OCI-LY7 (cell line): ENCODE measurements at regions not wholly inside any gene's neighbourhood (a gene's known extent, or its start where the extent isn't known, plus 50 kb on each side); places are given as distances from the start of the nearest gene placed in this dataset.

Source experiments
- BruUV-seq: library from RNA; stranded (reverse); fragments of 400-500 nt; replicated peaks from 2 replicates; lab custom pipeline; 2021; lab: Mats Ljungman, UMichigan
- CTCF ChIA-PET: fragments of 300-600 bp; sonication (Branson Sonifier 250); formaldehyde crosslinking; loops from one replicate; lab custom pipeline; 2022; ENCODE audit warnings: antibody characterized with exemption; ENCODE audit not compliant: unreplicated experiment; lab: Charles Lee
- POLR2A ChIA-PET: fragments of 300-600 bp; sonication (Branson Sonifier 250); formaldehyde crosslinking; loops from one replicate; lab custom pipeline; 2022; ENCODE audit warnings: antibody characterized with exemption; lab: Charles Lee
- DNase-seq: peaks from one replicate; pipeline ENCODE4 v3.0.0-alpha.2; 2015; ENCODE audit warnings: low spot score
- H2AFZ ChIP-seq: fragments of 200-600 bp; sonication (generic), shearing (Covaris generic); 2 replicates; pipeline ENCODE4 v1.6.1; 2014; ENCODE audit warnings: mild to moderate bottlenecking, antibody characterized with exemption, low read length, moderate library complexity
- H3K27ac ChIP-seq: fragments of 200-600 bp; sonication (generic); 2 replicates; pipeline ENCODE4 v1.5.1; 2014; ENCODE audit warnings: mixed run types, low read depth, mild to moderate bottlenecking, moderate library complexity, low read length, inconsistent platforms; ENCODE audit not compliant: poor library complexity, severe bottlenecking
- H3K36me3 ChIP-seq: fragments of 200-600 bp; sonication (generic); 2 replicates; pipeline ENCODE4 v1.6.1; 2014; ENCODE audit warnings: mild to moderate bottlenecking, antibody characterized with exemption, low read length, moderate library complexity, mixed read lengths; ENCODE audit not compliant: insufficient read depth
- H3K4me1 ChIP-seq: fragments of 200-600 bp; sonication (generic); 2 replicates; pipeline ENCODE4 v1.5.1; 2014; ENCODE audit warnings: mild to moderate bottlenecking, low read length; ENCODE audit not compliant: insufficient read depth, poor library complexity, severe bottlenecking
- H3K4me2 ChIP-seq: fragments of 200-600 bp; sonication (generic); 2 replicates; pipeline ENCODE4 v1.6.1; 2014; ENCODE audit warnings: mild to moderate bottlenecking, low read length
- H3K4me3 ChIP-seq: fragments of 200-600 bp; sonication (generic); 2 replicates; pipeline ENCODE4 v1.5.1; 2014; ENCODE audit warnings: mild to moderate bottlenecking, low read depth, low read length; ENCODE audit not compliant: poor library complexity, severe bottlenecking
- H3K79me2 ChIP-seq: fragments of 200-600 bp; sonication (generic); 2 replicates; pipeline ENCODE4 v1.6.1; 2016; ENCODE audit warnings: low read depth, mild to moderate bottlenecking, low read length, moderate library complexity, mixed read lengths; ENCODE audit not compliant: insufficient read depth
- H3K9me2 ChIP-seq: fragments of 200-600 bp; sonication (generic); 2 replicates; pipeline ENCODE4 v1.6.1; 2016; ENCODE audit warnings: mild to moderate bottlenecking, low read length, mixed read lengths; ENCODE audit not compliant: insufficient read depth
- H3K9me3 ChIP-seq: fragments of 200-600 bp; sonication (generic); 2 replicates; pipeline ENCODE4 v1.6.1; 2014; ENCODE audit warnings: mild to moderate bottlenecking, mixed run types, low read length, mixed read lengths
- H4K20me1 ChIP-seq: fragments of 200-600 bp; sonication (generic); 2 replicates; pipeline ENCODE4 v1.6.1; 2014; ENCODE audit warnings: mild to moderate bottlenecking, antibody characterized with exemption, low read length, moderate library complexity, mixed read lengths; ENCODE audit not compliant: insufficient read depth
- CTCF ChIP-seq: fragments of 200-600 bp; sonication (generic); conservative IDR thresholded peaks from 2 replicates; pipeline ENCODE4 v1.5.1; 2014; ENCODE audit warnings: mild to moderate bottlenecking, antibody characterized with exemption, low read length, moderate library complexity, mixed read lengths
- EZH2phosphoT487 ChIP-seq: fragments of 200-600 bp; sonication (generic); IDR thresholded peaks from 2 replicates; pipeline ENCODE4 v1.6.1; 2018; ENCODE audit warnings: low read depth, borderline replicate concordance, mild to moderate bottlenecking, mixed run types, antibody characterized with exemption, low read length, moderate library complexity, mixed read lengths
- intact Hi-C: fragments of 100-400 bp; cut with micrococcal nuclease; formaldehyde crosslinking; loops from one replicate; pipeline ENCODE4 v1.10.0; 2022; ENCODE audit not compliant: unreplicated experiment

GRCh38 chr1:99529002-99529401, 116.9 kb upstream of the PALMD start:
- ChIA-PET CTCF (no interaction called here), POLR2A (no interaction called here)
- no peaks in the 10 kb centered on the region for H3K36me3 ChIP-seq
- H3K4me1 ChIP-seq = no peaks in the 10 kb centered on the region
- no TSS peak for BruUV-seq
- H3K4me3 ChIP-seq = no peak overlapping the region
- H3K27ac ChIP-seq = no peak overlapping the region
- no peak for TF ChIP-seq EZH2phosphoT487
- TF ChIP-seq CTCF = no peak
- no peaks in the 10 kb centered on the region for H3K9me3 ChIP-seq
- DNase-seq = no peak
- no peak overlapping the region for H2AFZ ChIP-seq
- H4K20me1 ChIP-seq = no peaks in the 10 kb centered on the region
- H3K4me2 ChIP-seq = no peak overlapping the region
- H3K9me2 ChIP-seq = no peaks in the 10 kb centered on the region
- intact Hi-C loops = no loop called here
- H3K79me2 ChIP-seq = no peaks in the 10 kb centered on the region

GRCh38 chr1:99531578-99532275, 114.2 kb upstream of the PALMD start:
- intact Hi-C loops = no loop called here
- no peaks in the 10 kb centered on the region for H3K36me3 ChIP-seq
- no peaks in the 10 kb centered on the region for H3K9me2 ChIP-seq
- no peak overlapping the region for H2AFZ ChIP-seq
- ChIA-PET CTCF (no interaction called here), POLR2A (interaction anchor here (0.6 to 0.9 kb wide), 3 partner anchors 145 to 1208 kb away, joined by 3 to 4 read pairs (median 3); no protein-coding TSS in a partner anchor)
- no peak overlapping the region for H3K27ac ChIP-seq
- H3K4me1 ChIP-seq = no peaks in the 10 kb centered on the region
- H3K4me3 ChIP-seq = no peak overlapping the region
- BruUV-seq = no TSS peak
- H3K9me3 ChIP-seq = no peaks in the 10 kb centered on the region
- H3K79me2 ChIP-seq = no peaks in the 10 kb centered on the region
- DNase-seq = no peak
- no peak for TF ChIP-seq EZH2phosphoT487
- TF ChIP-seq CTCF = no peak
- no peaks in the 10 kb centered on the region for H4K20me1 ChIP-seq
- H3K4me2 ChIP-seq = no peak overlapping the region

- no peak overlapping the region for H3K4me2 ChIP-seq
- H3K79me2 ChIP-seq = no peaks in the 10 kb centered on the region
- ChIA-PET CTCF (no interaction called here), POLR2A (interaction anchor here (0.9 kb wide), 1 partner anchor 145 kb away, joined by 3 read pairs; no protein-coding TSS in a partner anchor)
- no peak for DNase-seq
- BruUV-seq = no TSS peak
- H2AFZ ChIP-seq = no peak overlapping the region
- H3K4me3 ChIP-seq = no peak overlapping the region
- no peak for TF ChIP-seq CTCF
- no peak for TF ChIP-seq EZH2phosphoT487
- no peak overlapping the region for H3K27ac ChIP-seq
- intact Hi-C loops = no loop called here
- H3K9me3 ChIP-seq = no peaks in the 10 kb centered on the region
- H3K4me1 ChIP-seq = no peaks in the 10 kb centered on the region
- no peaks in the 10 kb centered on the region for H3K36me3 ChIP-seq
- H4K20me1 ChIP-seq = no peaks in the 10 kb centered on the region
- H3K9me2 ChIP-seq = no peaks in the 10 kb centered on the region
Measured at GRCh38 chr1:99532276-99532580, 113.7 kb upstream of the PALMD start.
